ENCODE measurements at regions not wholly inside any gene's neighbourhood (a gene's known extent, or its start where the extent isn't known, plus 50 kb on each side); places are given as distances from the start of the nearest gene placed in this dataset.

DNA sequence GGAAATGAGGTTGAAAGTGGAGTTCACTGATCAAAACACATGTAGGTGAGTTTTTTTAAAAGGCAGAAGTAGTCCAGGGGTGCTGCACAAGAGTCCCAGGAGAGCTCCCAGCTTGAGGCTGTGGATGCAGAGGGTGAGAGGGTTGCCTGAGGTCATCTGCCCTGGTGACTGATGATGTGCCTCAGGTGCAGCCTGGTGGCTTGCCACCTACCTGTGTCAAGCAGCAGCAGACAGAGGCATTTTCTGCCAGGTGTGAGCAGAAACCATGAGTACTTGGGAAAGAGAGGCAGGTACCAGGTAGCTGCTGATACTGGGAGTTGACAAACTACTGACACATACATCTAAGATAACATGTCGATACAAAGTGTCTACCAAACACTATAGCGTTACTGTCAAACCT is 92.5 kb downstream of the SCP2D1 start:
- no peak for TF ChIP-seq POLR2A (IDR thresholded peaks at IDR 0.05)
- TF ChIP-seq, protein P1, sequence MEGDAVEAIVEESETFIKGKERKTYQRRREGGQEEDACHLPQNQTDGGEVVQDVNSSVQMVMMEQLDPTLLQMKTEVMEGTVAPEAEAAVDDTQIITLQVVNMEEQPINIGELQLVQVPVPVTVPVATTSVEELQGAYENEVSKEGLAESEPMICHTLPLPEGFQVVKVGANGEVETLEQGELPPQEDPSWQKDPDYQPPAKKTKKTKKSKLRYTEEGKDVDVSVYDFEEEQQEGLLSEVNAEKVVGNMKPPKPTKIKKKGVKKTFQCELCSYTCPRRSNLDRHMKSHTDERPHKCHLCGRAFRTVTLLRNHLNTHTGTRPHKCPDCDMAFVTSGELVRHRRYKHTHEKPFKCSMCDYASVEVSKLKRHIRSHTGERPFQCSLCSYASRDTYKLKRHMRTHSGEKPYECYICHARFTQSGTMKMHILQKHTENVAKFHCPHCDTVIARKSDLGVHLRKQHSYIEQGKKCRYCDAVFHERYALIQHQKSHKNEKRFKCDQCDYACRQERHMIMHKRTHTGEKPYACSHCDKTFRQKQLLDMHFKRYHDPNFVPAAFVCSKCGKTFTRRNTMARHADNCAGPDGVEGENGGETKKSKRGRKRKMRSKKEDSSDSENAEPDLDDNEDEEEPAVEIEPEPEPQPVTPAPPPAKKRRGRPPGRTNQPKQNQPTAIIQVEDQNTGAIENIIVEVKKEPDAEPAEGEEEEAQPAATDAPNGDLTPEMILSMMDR (IDR thresholded peaks at IDR 0.05) = no peak

Data from adrenal gland (tissue), 5 donors.